HUES64 (cell line): ENCODE measurements at regions not wholly inside any gene's neighbourhood (a gene's known extent, or its start where the extent isn't known, plus 50 kb on each side); places are given as distances from the start of the nearest gene placed in this dataset.

Experiments
- H3K27ac ChIP-seq: 2 replicates; pipeline ENCODE4 v1.7.0; 2013; ENCODE audit warnings: low read depth, low read length, inconsistent platforms
- H3K27me3 ChIP-seq: 2 replicates; pipeline ENCODE4 v1.6.1; 2013; ENCODE audit warnings: mild to moderate bottlenecking, low read length; ENCODE audit not compliant: insufficient read depth
- H3K36me3 ChIP-seq: 2 replicates; pipeline ENCODE4 v1.6.1; 2013; ENCODE audit warnings: mild to moderate bottlenecking, low read length; ENCODE audit not compliant: insufficient read depth
- H3K4me1 ChIP-seq: 2 replicates; pipeline ENCODE4 v1.6.1; 2013; ENCODE audit warnings: mild to moderate bottlenecking, low read length, moderate library complexity; ENCODE audit not compliant: insufficient read depth
- H3K4me3 ChIP-seq: 2 replicates; pipeline ENCODE4 v1.5.1; 2013; ENCODE audit warnings: mild to moderate bottlenecking, low read length, moderate library complexity
- H3K9ac ChIP-seq: 2 replicates; pipeline ENCODE4 v1.6.1; 2013; ENCODE audit warnings: mild to moderate bottlenecking, low read depth, low read length
- H3K9me3 ChIP-seq: 2 replicates; pipeline ENCODE4 v1.6.1; 2013; ENCODE audit warnings: low read depth, low read length; ENCODE audit not compliant: insufficient read depth
- WGBS: fragments of 150-250, 120-280 bp; methylation state at CpG from one replicate; pipeline ENCODE4 v1.1.7; 2013; ENCODE audit warnings: missing lambda C conversion rate; 5-methylcytosine and 5-hydroxymethylcytosine counted together

GRCh38 chr18:70468861-70469547, 180.2 kb downstream of the SOCS6 start:
- Histone ChIP-seq H3K9ac (no peak overlapping the region), H3K4me1 (no peaks in the 10 kb centered on the region), H3K27ac (no peak overlapping the region), H3K4me3 (no peak overlapping the region), H3K27me3 (peaks cover 5% of the 10 kb centered on the region), H3K9me3 (0 out of 2 replicates have a peak, but pooled peaks cover 2% of the 10 kb centered on the region), H3K36me3 (no peaks in the 10 kb centered on the region)
- 70% methylated on average over 5 of the region's 5 CpGs for WGBS

GRCh38 chr18:70464343-70465114, 175.7 kb downstream of the SOCS6 start:
- no peaks in the 10 kb centered on the region for H3K36me3 ChIP-seq
- WGBS, result 31% methylated on average over 16 of the region's 18 CpGs
- H3K27me3 ChIP-seq, result peaks cover 9% of the 10 kb centered on the region
- peak overlapping the region; percentile 54 for H3K4me3 ChIP-seq
- no peaks in the 10 kb centered on the region for H3K9me3 ChIP-seq
- no peak overlapping the region; the same call in 1 of the 2 replicates for H3K27ac ChIP-seq
- peak overlapping the region; percentile 24; the same call in 1 of the 2 replicates for H3K9ac ChIP-seq
- H3K4me1 ChIP-seq, result no peaks in the 10 kb centered on the region

- Histone ChIP-seq H3K27me3 (peaks cover 9% of the 10 kb centered on the region), H3K36me3 (no peaks in the 10 kb centered on the region), H3K9me3 (no peaks in the 10 kb centered on the region), H3K4me3 (no peak overlapping the region), H3K4me1 (no peaks in the 10 kb centered on the region), H3K9ac (no peak overlapping the region), H3K27ac (no peak overlapping the region)
- 94% methylated on average over 6 of the region's 6 CpGs for WGBS
Measured at GRCh38 chr18:70463085-70463484, 174.2 kb downstream of the SOCS6 start.

- H3K4me1 ChIP-seq, result no peaks in the 10 kb centered on the region
- H3K36me3 ChIP-seq, result no peaks in the 10 kb centered on the region
- H3K9ac ChIP-seq, result no peak overlapping the region
- H3K9me3 ChIP-seq, result no peaks in the 10 kb centered on the region
- 83% methylated on average over 3 of the region's 3 CpGs for WGBS
- H3K4me3 ChIP-seq, result no peak overlapping the region
- H3K27ac ChIP-seq, result no peak overlapping the region
- H3K27me3 ChIP-seq, result peaks cover 9% of the 10 kb centered on the region
Measured at GRCh38 chr18:70462078-70462439, 173.2 kb downstream of the SOCS6 start.

- Histone ChIP-seq H3K9me3 (no peaks in the 10 kb centered on the region), H3K4me3 (no peak overlapping the region), H3K27ac (no peak overlapping the region)
Measured at GRCh38 chr18:70461323-70462077, 172.7 kb downstream of the SOCS6 start.

GRCh38 chr18:70459731-70460130, 170.9 kb downstream of the SOCS6 start:
- H3K27ac ChIP-seq, result no peak overlapping the region
- H3K9ac ChIP-seq, result no peak overlapping the region
- 73% methylated on average over 5 of the region's 5 CpGs for WGBS
- no peaks in the 10 kb centered on the region for H3K9me3 ChIP-seq
- H3K36me3 ChIP-seq, result no peaks in the 10 kb centered on the region
- peaks cover 9% of the 10 kb centered on the region for H3K27me3 ChIP-seq
- H3K4me3 ChIP-seq, result no peak overlapping the region
- peaks cover 5% of the 10 kb centered on the region; the same call in 1 of the 2 replicates for H3K4me1 ChIP-seq

More at GRCh38 chr18:70461323-70462077, 172.7 kb downstream of the SOCS6 start:
- Histone ChIP-seq H3K9ac (no peak overlapping the region), H3K36me3 (no peaks in the 10 kb centered on the region), H3K4me1 (no peaks in the 10 kb centered on the region), H3K27me3 (peaks cover 9% of the 10 kb centered on the region)
- WGBS, result 94% methylated on average over 11 of the region's 11 CpGs

- WGBS, result 77% methylated on average over 3 of the region's 4 CpGs
- Histone ChIP-seq H3K9me3 (no peaks in the 10 kb centered on the region), H3K27me3 (peaks cover 6% of the 10 kb centered on the region), H3K36me3 (no peaks in the 10 kb centered on the region), H3K9ac (no peak overlapping the region), H3K4me3 (no peak overlapping the region), H3K4me1 (peaks cover 9% of the 10 kb centered on the region), H3K27ac (no peak overlapping the region)
Measured at GRCh38 chr18:70459251-70459650, 170.4 kb downstream of the SOCS6 start.

- Histone ChIP-seq H3K9ac (no peak overlapping the region), H3K27ac (no peak overlapping the region), H3K27me3 (0 out of 2 replicates have a peak, but pooled peaks cover 2% of the 10 kb centered on the region), H3K4me1 (peaks cover 18% of the 10 kb centered on the region), H3K4me3 (no peak overlapping the region), H3K36me3 (no peaks in the 10 kb centered on the region), H3K9me3 (no peaks in the 10 kb centered on the region)
- WGBS, result 98% methylated on average over 3 of the region's 3 CpGs
Measured at GRCh38 chr18:70457788-70458187, 168.9 kb downstream of the SOCS6 start.

GRCh38 chr18:70457223-70457622, 168.4 kb downstream of the SOCS6 start:
- Histone ChIP-seq H3K9ac (no peak overlapping the region), H3K9me3 (no peaks in the 10 kb centered on the region), H3K27me3 (0 out of 2 replicates have a peak, but pooled peaks cover 2% of the 10 kb centered on the region), H3K27ac (no peak overlapping the region), H3K4me1 (peaks cover 18% of the 10 kb centered on the region), H3K4me3 (no peak overlapping the region), H3K36me3 (no peaks in the 10 kb centered on the region)
- WGBS, result 91% methylated on average over 2 of the region's 3 CpGs

GRCh38 chr18:70456376-70456775, 167.5 kb downstream of the SOCS6 start:
- Histone ChIP-seq H3K9me3 (no peaks in the 10 kb centered on the region), H3K27me3 (no peaks in the 10 kb centered on the region), H3K4me3 (no peak overlapping the region), H3K27ac (no peak overlapping the region), H3K4me1 (peaks cover 18% of the 10 kb centered on the region), H3K9ac (no peak overlapping the region), H3K36me3 (no peaks in the 10 kb centered on the region)
- 98% methylated on average over 5 of the region's 6 CpGs for WGBS

GRCh38 chr18:70455731-70456130, 166.9 kb downstream of the SOCS6 start:
- H3K4me3 ChIP-seq, result no peak overlapping the region
- 67% methylated on average over 2 of the region's 2 CpGs for WGBS
- H3K9ac ChIP-seq, result no peak overlapping the region
- no peaks in the 10 kb centered on the region for H3K27me3 ChIP-seq
- no peaks in the 10 kb centered on the region for H3K9me3 ChIP-seq
- H3K36me3 ChIP-seq, result no peaks in the 10 kb centered on the region
- H3K27ac ChIP-seq, result no peak overlapping the region
- peaks cover 22% of the 10 kb centered on the region for H3K4me1 ChIP-seq
